ENCODE measurements at regions not wholly inside any gene's neighbourhood (a gene's known extent, or its start where the extent isn't known, plus 50 kb on each side); places are given as distances from the start of the nearest gene placed in this dataset.

- Mint-ChIP-seq H3K4me3 (ENCODE audit: unreplicated experiment) (no peak overlapping the region), H3K9me3 (ENCODE audit: unreplicated experiment) (peaks cover 4% of the 10 kb centered on the region), H3K36me3 (ENCODE audit: unreplicated experiment) (peaks cover 3% of the 10 kb centered on the region), H3K27me3 (ENCODE audit: unreplicated experiment) (peaks cover 11% of the 10 kb centered on the region), H3K27ac (ENCODE audit: unreplicated experiment) (no peak overlapping the region), H3K4me1 (ENCODE audit: unreplicated experiment) (no peaks in the 10 kb centered on the region)
- DNase-seq (ENCODE audit: extremely low spot score, unreplicated experiment), result no peak
- TF ChIP-seq, protein P1, sequence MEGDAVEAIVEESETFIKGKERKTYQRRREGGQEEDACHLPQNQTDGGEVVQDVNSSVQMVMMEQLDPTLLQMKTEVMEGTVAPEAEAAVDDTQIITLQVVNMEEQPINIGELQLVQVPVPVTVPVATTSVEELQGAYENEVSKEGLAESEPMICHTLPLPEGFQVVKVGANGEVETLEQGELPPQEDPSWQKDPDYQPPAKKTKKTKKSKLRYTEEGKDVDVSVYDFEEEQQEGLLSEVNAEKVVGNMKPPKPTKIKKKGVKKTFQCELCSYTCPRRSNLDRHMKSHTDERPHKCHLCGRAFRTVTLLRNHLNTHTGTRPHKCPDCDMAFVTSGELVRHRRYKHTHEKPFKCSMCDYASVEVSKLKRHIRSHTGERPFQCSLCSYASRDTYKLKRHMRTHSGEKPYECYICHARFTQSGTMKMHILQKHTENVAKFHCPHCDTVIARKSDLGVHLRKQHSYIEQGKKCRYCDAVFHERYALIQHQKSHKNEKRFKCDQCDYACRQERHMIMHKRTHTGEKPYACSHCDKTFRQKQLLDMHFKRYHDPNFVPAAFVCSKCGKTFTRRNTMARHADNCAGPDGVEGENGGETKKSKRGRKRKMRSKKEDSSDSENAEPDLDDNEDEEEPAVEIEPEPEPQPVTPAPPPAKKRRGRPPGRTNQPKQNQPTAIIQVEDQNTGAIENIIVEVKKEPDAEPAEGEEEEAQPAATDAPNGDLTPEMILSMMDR (IDR thresholded peaks at IDR 0.05), result no peak
These were observed 246.9 kb upstream of the SYT1 start for GRCh38 chr12:78617683-78618082.

GRCh38 chr12:78622529-78623195, 241.9 kb upstream of the SYT1 start:
- DNase-seq (ENCODE audit: extremely low spot score, unreplicated experiment), result no peak
- TF ChIP-seq, protein P1 (IDR thresholded peaks at IDR 0.05), result no peak
- no peaks in the 10 kb centered on the region for H3K27me3 Mint-ChIP-seq (ENCODE audit: unreplicated experiment)
- no peak overlapping the region for H3K4me3 Mint-ChIP-seq (ENCODE audit: unreplicated experiment)
- H3K4me1 Mint-ChIP-seq (ENCODE audit: unreplicated experiment), result no peaks in the 10 kb centered on the region
- peaks cover 3% of the 10 kb centered on the region for H3K36me3 Mint-ChIP-seq (ENCODE audit: unreplicated experiment)
- peaks cover 4% of the 10 kb centered on the region for H3K9me3 Mint-ChIP-seq (ENCODE audit: unreplicated experiment)
- H3K27ac Mint-ChIP-seq (ENCODE audit: unreplicated experiment), result no peak overlapping the region

- Mint-ChIP-seq H3K9me3 (ENCODE audit: unreplicated experiment) (no peaks in the 10 kb centered on the region), H3K27ac (ENCODE audit: unreplicated experiment) (no peak overlapping the region), H3K27me3 (ENCODE audit: unreplicated experiment) (peaks cover 8% of the 10 kb centered on the region), H3K4me1 (ENCODE audit: unreplicated experiment) (no peaks in the 10 kb centered on the region), H3K36me3 (ENCODE audit: unreplicated experiment) (no peaks in the 10 kb centered on the region), H3K4me3 (ENCODE audit: unreplicated experiment) (no peak overlapping the region)
- TF ChIP-seq, protein P1 (IDR thresholded peaks at IDR 0.05), result no peak
- no peak for DNase-seq (ENCODE audit: extremely low spot score, unreplicated experiment)
These were observed 236.0 kb upstream of the SYT1 start for GRCh38 chr12:78628491-78629100.

DNA sequence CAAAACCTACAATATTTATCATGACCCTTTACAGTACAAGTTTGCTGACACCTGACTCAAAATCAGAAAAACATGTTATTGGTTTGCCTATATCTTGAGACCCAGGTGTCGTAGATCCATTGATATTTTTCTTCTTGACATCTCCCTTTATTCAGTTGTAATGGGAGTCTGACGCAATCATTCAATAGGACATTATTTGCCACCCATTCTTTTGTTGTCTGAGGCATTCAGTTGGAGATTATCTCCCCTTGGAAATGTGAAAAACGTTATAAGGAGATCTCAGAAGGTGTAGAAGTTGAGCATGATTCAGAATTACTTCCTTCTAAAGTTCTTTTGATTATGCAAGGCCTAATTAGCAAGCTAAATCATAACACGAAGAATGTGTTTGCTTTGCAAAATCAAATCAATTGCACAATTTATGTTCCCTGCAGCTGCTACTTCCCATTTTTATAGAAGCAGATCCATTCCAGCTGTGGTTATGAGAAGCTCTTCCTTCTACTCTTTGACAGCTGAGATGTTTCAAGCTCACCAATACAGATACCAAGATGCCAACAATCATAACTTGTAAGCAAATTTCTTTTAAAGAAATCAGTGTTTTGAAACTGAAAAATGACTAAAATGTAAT, 228.2 kb upstream of the SYT1 start:
- TF ChIP-seq, protein P1 (IDR thresholded peaks at IDR 0.05), result no peak
- no peak overlapping the region for H3K4me3 Mint-ChIP-seq (ENCODE audit: unreplicated experiment)
- H3K36me3 Mint-ChIP-seq (ENCODE audit: unreplicated experiment), result no peaks in the 10 kb centered on the region
- H3K4me1 Mint-ChIP-seq (ENCODE audit: unreplicated experiment), result no peaks in the 10 kb centered on the region
- no peak for DNase-seq (ENCODE audit: extremely low spot score, unreplicated experiment)
- H3K27me3 Mint-ChIP-seq (ENCODE audit: unreplicated experiment), result peaks cover 37% of the 10 kb centered on the region
- H3K9me3 Mint-ChIP-seq (ENCODE audit: unreplicated experiment), result no peaks in the 10 kb centered on the region
- H3K27ac Mint-ChIP-seq (ENCODE audit: unreplicated experiment), result no peak overlapping the region

- DNase-seq (ENCODE audit: extremely low spot score, unreplicated experiment), result no peak
- Mint-ChIP-seq H3K4me1 (ENCODE audit: unreplicated experiment) (no peaks in the 10 kb centered on the region), H3K36me3 (ENCODE audit: unreplicated experiment) (no peaks in the 10 kb centered on the region), H3K27me3 (ENCODE audit: unreplicated experiment) (peaks cover 35% of the 10 kb centered on the region), H3K4me3 (ENCODE audit: unreplicated experiment) (no peak overlapping the region), H3K27ac (ENCODE audit: unreplicated experiment) (no peak overlapping the region), H3K9me3 (ENCODE audit: unreplicated experiment) (no peaks in the 10 kb centered on the region)
- TF ChIP-seq, protein P1 (IDR thresholded peaks at IDR 0.05), result peak; percentile 20
These were observed 222.6 kb upstream of the SYT1 start for GRCh38 chr12:78641837-78642423.

Measured in osteocyte (in vitro differentiated cells).